ENCODE measurements at regions not wholly inside any gene's neighbourhood (a gene's known extent, or its start where the extent isn't known, plus 50 kb on each side); places are given as distances from the start of the nearest gene placed in this dataset.

GRCh38 chr14:27098451-27098850, 500.6 kb upstream of the NOVA1 start:
- ATAC-seq (ENCODE audit: insufficient read depth, low FRiP score) (no peak), DNase-seq (no peak)
- Histone ChIP-seq H3K9me3 (ENCODE audit: control insufficient read depth in 4 of 4, insufficient read depth in 3 of 4, low read length in 3 of 4) (peaks cover 0 to 5% (median 0%) of the 10 kb centered on the region in 4 donors), H3K27me3 (ENCODE audit: control insufficient read depth in 3 of 3, insufficient read depth in 3 of 3, low read length in 2 of 3) (no peaks in the 10 kb centered on the region), H3K27ac (ENCODE audit: low read depth in 1 of 2, low read length in 1 of 2) (no peak overlapping the region), H3K36me3 (ENCODE audit: control insufficient read depth in 4 of 4, insufficient read depth in 4 of 4, low read length in 4 of 4) (no peaks in the 10 kb centered on the region), H3K9ac (ENCODE audit: insufficient read depth in 1 of 2, low read length in 2 of 2) (no peak overlapping the region), H3K4me1 (ENCODE audit: control insufficient read depth in 5 of 5, insufficient read depth in 5 of 5, low read length in 5 of 5) (no peaks in the 10 kb centered on the region), H3K4me3 (no peak overlapping the region)
- TF ChIP-seq CTCF (IDR thresholded peaks at IDR 0.05; ENCODE audit: control extremely low read depth, extremely low read depth): no peak
- WGBS, 2 donors: 42 to 49% methylated on average over 3 of the region's 3 CpGs

DNA sequence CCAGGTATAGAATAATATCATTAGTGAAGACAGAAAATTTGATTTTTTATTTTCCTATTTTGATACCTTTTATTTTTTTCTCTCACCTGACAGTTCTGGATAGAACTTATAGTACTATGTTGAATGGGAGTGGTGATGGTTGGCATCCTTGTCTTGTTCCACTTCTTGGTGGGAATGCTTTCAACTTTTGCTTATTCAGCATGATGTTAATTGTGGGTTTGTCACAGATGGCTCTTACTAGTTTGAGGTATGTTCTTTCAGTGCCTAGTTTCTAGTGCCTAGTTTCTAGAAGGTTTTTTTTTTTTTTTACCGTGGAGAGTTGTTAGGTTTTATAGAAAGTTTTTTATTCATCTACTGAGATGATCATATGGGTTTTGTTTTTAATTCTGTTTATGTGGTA, 516.3 kb upstream of the NOVA1 start:
- Histone ChIP-seq H3K4me3 (no peak overlapping the region), H3K36me3 (ENCODE audit: control insufficient read depth in 4 of 4, insufficient read depth in 4 of 4, low read length in 4 of 4) (no peaks in the 10 kb centered on the region), H3K9me3 (ENCODE audit: control insufficient read depth in 4 of 4, insufficient read depth in 3 of 4, low read length in 3 of 4) (peaks cover 0 to 2% (median 0%) of the 10 kb centered on the region in 4 donors), H3K4me1 (ENCODE audit: control insufficient read depth in 5 of 5, insufficient read depth in 5 of 5, low read length in 5 of 5) (no peaks in the 10 kb centered on the region), H3K9ac (ENCODE audit: insufficient read depth in 1 of 2, low read length in 2 of 2) (no peak overlapping the region), H3K27me3 (ENCODE audit: control insufficient read depth in 3 of 3, insufficient read depth in 3 of 3, low read length in 2 of 3) (no peaks in the 10 kb centered on the region), H3K27ac (ENCODE audit: low read depth in 1 of 2, low read length in 1 of 2) (no peak overlapping the region)
- ATAC-seq (ENCODE audit: insufficient read depth, low FRiP score) (no peak), DNase-seq (no peak)
- TF ChIP-seq CTCF (IDR thresholded peaks at IDR 0.05; ENCODE audit: control extremely low read depth, extremely low read depth): no peak
- 0 to 2% methylated on average over 1 of the region's 1 CpG for WGBS, 2 donors

DNA sequence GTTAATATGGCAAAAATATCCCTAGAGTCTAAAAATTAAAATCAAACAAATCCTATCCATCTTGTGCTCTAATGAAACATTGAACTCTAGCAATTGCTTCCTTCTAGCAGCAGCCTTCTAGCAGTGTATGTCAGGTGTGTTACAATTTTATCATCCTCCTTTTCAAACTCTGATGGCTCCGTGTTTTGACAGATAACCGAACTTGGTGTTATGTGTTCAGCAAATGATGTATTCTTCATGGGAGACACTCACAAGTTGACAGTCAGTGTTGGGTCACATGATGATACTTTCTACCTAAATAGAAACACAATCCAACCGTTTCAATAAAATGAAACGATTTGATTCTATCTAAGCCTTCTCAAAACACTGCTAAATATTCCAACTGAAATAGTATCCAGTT, 525.3 kb upstream of the NOVA1 start:
- Histone ChIP-seq H3K27me3 (ENCODE audit: control insufficient read depth in 3 of 3, insufficient read depth in 3 of 3, low read length in 2 of 3) (no peaks in the 10 kb centered on the region), H3K4me1 (ENCODE audit: control insufficient read depth in 5 of 5, insufficient read depth in 5 of 5, low read length in 5 of 5) (no peaks in the 10 kb centered on the region), H3K27ac (ENCODE audit: low read depth in 1 of 2, low read length in 1 of 2) (no peak overlapping the region), H3K36me3 (ENCODE audit: control insufficient read depth in 4 of 4, insufficient read depth in 4 of 4, low read length in 4 of 4) (no peaks in the 10 kb centered on the region), H3K9me3 (ENCODE audit: control insufficient read depth in 4 of 4, insufficient read depth in 3 of 4, low read length in 3 of 4) (peaks cover 0 to 3% (median under 1%) of the 10 kb centered on the region in 4 donors), H3K4me3 (no peak overlapping the region), H3K9ac (ENCODE audit: insufficient read depth in 1 of 2, low read length in 2 of 2) (no peak overlapping the region)
- no peak for TF ChIP-seq CTCF (IDR thresholded peaks at IDR 0.05; ENCODE audit: control extremely low read depth, extremely low read depth)
- no peak for ATAC-seq (ENCODE audit: insufficient read depth, low FRiP score)
- no peak for DNase-seq
- WGBS, 2 donors: 76 to 84% methylated on average over 4 of the region's 4 CpGs

DNA sequence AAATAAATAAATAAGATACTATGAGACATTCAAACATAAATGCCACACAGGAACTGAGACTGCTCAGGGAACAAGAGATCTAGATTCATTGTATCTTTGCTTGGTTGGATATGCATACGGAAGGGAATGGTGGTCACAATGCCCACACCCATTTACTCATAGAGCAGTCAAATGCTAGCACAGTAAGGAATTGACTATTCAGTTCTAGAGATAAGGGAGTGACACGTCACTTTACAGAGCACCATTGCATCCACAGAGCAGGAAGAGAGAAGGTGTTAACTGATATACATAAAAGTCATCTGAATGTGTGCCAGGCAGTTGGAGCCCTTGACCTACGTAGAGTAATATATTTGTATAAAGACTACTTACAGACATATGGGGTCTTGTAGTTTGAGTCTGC, 530.0 kb upstream of the NOVA1 start:
- no peak for TF ChIP-seq CTCF (IDR thresholded peaks at IDR 0.05; ENCODE audit: control extremely low read depth, extremely low read depth)
- 68 to 76% methylated on average over 3 of the region's 3 CpGs for WGBS, 2 donors
- ATAC-seq (ENCODE audit: insufficient read depth, low FRiP score): no peak
- H3K9ac ChIP-seq (ENCODE audit: insufficient read depth in 1 of 2, low read length in 2 of 2): no peak overlapping the region
- H3K9me3 ChIP-seq (ENCODE audit: control insufficient read depth in 4 of 4, insufficient read depth in 3 of 4, low read length in 3 of 4): no peaks in the 10 kb centered on the region
- no peaks in the 10 kb centered on the region for H3K36me3 ChIP-seq (ENCODE audit: control insufficient read depth in 4 of 4, insufficient read depth in 4 of 4, low read length in 4 of 4)
- no peak for DNase-seq
- H3K27ac ChIP-seq (ENCODE audit: low read depth in 1 of 2, low read length in 1 of 2): no peak overlapping the region
- H3K4me1 ChIP-seq (ENCODE audit: control insufficient read depth in 5 of 5, insufficient read depth in 5 of 5, low read length in 5 of 5): no peaks in the 10 kb centered on the region
- no peaks in the 10 kb centered on the region for H3K27me3 ChIP-seq (ENCODE audit: control insufficient read depth in 3 of 3, insufficient read depth in 3 of 3, low read length in 2 of 3)
- H3K4me3 ChIP-seq: no peak overlapping the region

Measured in lung (tissue), 11 donors.